ENCODE measurements at regions not wholly inside any gene's neighbourhood (a gene's known extent, or its start where the extent isn't known, plus 50 kb on each side); places are given as distances from the start of the nearest gene placed in this dataset.

DNA sequence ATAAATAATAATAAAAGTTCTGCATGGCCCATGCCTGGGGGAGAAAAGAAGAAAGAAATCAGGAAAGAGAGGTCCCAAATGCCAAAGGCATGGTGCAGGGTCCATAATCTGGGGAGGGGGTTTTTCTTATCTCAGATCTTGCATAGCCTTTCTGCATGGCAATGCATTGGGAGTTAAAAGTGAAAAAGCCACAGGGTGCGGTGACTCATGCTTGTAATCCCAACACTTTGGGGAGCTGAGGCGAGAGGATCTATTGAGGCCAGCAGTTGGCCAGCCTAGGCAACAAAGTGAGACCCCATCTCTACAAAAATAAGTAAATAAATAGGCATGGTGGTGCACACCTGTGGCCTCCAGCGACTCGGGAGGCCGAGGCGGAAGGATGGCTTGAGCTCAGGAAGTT, 76.8 kb upstream of the GATA2 start:
- no peak for DNase-seq (ENCODE audit: low read depth)

DNA sequence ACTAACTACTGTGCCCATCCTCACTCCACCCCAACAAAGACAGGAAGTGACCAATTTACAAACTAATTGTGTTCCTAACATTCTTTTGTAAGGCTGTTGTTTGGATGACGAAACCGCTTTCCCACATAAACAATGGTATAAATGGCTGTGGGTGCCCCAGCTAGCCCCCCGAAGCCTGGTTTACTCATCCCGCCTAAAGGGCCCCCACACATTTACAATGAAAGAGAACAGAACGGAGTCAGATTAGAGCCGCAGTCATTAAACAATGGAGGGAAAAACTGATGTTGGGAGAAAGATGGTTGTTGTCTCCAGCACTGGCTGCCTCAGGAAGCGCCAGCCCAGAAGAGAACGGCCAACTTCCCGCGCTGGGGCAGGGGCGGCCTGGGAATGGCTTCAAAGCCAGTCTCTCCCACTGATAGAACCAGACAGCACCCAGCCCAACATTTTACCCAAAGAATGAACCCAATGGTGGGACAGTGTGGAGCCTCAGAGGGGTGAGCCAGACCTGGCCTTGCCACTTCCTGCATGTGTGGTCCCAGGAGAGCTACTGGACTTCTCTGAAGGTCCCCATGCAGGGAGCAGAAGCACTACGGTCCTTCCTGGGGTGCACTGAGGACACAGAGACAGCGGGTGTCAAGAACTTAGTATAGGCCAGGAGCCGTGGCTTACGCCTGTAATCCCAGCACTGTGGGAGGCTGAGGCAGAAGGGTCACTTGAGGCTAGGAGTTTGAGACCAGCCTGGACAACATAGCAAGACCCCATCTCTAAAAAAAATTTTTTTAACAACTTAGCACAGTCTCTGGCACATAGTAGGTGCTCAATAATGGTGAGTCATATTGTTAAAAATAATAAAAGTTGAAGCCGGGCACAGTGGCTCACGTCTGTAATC, 75.8 kb upstream of the GATA2 start:
- DNase-seq (ENCODE audit: low read depth) = no peak

DNA sequence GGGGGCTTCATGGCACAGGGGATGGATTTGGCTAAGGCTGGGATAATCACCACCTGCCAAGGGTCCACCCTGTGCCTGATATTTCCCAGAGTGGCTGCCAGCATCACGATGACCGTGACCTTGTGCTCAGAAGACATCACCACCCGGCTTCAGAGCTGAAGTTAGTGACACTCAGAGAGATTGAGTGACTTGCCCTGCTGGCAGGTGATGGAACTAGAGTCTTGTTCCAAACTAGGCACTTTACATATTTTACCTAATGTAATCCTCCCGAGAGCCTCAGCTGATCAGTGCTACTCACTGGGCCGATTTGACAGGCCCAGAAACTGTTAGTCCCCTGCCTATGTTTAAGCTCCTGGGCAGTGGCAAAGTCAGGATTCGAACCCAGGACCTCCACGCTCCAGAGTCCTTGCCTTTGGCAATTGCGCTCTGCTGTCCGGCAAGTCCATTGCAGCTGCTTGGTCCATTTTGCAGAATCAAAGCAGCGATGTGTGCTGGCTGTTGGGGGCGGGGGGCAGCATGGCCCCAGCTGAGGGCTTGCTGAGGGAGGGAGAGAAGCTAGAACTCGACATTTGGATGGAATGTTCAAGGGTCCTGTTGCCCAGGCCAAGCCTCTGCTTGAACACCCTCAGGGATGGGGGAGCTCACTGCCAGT, 74.8 kb upstream of the GATA2 start:
- no peak for DNase-seq (ENCODE audit: low read depth)

DNA sequence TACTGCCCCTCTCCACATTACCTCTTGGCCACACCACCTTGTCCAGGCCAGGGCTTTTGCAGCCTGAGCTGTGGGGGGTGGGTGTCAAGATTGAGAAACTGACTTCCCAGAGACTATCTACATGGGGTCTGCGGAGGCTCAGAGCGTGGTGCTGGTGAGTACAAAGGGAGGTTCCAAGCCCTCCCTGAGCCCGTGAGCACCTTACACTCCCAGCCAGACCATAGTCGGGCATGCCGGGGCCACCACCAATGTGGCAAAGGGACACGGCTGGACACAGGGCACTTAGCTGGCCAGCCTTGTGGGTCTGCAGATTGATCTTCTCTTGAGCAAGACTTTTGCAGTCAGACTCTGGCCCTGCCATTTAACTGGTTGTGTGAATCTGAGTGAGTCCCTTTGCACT, 74.1 kb upstream of the GATA2 start:
- DNase-seq (ENCODE audit: low read depth) = no peak

DNA sequence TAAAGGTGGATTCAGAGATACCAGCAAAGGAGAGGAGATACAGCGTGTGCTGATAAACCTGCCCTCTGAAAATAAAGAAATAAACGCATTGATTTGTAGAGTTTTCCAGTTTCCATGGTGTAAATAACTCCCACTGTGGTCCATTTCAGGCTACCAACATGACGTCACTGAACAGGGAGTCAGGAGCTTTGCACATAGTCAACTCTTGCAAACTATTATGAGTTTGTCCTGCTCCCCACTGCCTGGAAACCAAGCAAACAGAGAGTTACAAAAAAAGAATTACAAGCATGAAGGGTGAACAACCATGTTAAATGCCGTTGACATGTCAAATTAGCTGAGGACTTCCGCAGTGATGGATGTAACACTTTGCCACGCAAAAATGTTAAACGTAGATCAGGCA, 70.4 kb upstream of the GATA2 start:
- no peak for DNase-seq (ENCODE audit: low read depth)

DNA sequence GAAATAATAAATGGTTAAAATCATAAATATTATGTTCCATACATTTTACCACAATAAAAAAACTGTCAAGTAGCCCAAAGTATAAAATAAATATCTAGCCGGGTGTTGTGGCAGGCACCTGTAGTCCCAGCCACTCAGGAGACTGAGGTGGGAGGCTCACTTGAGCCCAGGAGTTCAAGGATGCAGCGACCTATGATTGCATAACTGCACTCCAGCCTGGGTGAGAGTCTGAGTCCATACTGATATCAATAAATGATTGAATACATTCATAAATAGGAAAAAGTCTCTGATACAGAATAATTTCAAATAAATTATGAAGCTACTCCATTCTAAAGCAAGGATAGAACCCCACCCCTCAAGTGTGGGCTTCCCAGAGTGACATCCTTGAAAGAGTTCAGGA, 68.5 kb upstream of the GATA2 start:
- no peak for DNase-seq (ENCODE audit: low read depth)

DNA sequence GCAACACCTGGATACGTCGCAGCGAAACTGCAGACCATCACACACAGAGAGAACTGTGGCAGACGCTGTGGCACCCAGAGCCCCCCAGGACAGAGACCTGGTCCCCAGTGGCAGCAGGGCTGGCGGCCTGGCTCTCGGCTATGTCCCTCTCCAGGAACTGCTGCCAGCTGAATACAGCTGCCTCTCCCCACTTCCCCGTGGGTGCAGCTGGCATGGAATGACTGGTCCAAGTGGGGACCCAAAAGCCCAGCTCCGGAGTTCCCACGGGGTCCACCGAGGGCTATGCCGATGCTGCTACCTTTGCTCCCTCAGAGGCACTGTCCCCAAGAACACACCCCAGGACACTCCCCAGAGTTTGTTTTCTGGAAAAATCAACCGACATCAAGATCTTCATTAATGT, 67.8 kb upstream of the GATA2 start:
- DNase-seq (ENCODE audit: low read depth) = no peak

DNA sequence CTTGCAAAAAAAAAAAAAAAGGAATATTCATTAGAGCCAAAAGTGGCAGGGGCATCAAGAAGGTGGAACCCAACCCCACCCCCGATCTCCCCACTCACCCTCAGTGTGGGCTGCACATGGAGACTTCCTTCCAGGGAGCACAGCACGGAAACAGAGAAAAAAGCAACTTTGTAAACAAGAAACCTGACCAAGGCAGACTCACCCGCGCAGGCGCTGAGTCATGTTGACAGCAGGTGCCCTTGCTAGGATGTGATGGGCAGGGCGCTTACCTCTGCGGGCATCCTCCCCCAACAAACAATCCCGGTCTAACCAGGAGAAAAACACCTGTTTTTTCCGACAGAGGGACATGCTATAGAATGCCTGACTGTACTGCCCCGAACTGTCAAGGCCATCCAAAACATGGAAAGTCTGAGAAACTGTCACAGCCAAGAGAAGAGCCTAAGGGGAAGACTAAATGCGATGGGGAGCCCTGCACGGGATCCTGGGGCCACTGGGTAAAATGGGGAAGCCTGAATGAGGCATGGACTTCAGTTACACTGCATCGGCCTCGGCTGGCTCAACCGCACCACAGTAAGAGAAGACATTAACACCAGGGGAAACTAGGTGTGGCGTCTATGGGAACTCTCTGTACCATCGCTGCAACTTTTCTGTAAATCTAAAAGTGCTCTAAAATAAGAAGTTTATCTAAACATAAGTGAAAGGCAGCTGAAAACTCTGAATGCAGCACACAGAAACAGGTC, 66.7 kb upstream of the GATA2 start:
- DNase-seq (ENCODE audit: low read depth) = no peak

DNA sequence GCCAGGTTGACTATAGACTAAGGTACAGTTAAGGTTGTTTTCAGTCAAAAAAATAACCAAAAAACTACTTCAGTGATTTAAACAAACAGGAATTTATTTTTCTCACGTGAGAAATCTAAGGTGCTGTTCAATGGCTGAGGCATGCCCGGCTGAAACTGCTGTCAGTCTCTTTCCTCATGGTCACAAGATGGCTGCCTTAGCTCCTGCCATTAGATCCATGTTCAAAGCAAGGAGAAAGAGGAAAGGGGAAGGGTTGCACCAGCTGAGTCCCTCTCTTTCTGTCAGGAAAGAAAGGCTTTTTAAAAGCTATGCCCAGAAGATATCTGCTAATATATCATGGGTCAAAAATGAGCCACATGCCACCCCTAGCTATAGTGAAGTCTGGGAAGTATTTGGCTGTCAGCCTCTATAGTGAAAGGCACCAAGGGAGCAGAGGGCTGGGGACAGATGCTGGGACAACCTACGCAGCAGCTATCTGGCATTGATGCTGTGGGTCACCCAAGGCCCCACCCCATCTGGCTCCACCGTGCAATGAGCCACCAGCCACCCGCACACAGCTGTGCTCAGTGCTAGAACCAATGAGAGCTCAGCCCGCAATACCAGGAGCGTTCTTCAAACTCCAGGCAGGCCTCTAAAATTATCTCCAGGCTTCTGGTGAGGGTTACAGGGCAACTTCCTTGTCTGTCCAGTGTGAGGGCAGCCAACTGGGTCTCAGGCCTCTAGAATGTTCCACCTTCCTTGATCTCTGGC, 64.7 kb upstream of the GATA2 start:
- no peak for DNase-seq (ENCODE audit: low read depth)

DNA sequence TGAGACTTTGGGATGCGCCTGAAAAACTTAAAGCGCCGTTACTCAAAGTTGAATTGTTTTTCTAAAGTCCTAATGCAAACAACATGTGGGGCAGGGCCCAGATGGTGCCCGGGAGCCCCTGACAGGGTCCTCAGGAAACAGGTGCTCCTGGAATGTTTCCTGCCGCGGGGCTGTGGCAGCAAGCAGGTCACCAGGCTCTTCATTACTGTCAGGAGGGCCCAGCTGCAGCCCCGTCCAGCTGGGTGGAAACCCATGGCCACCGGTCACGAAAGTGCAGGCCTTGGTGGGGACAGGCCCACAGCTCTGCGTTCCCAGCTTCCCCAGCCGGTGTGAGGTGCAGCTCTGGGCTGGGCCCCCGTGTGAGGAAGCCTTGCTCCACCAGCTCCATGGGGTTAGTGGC, 63.9 kb upstream of the GATA2 start:
- no peak for DNase-seq (ENCODE audit: low read depth)

DNA sequence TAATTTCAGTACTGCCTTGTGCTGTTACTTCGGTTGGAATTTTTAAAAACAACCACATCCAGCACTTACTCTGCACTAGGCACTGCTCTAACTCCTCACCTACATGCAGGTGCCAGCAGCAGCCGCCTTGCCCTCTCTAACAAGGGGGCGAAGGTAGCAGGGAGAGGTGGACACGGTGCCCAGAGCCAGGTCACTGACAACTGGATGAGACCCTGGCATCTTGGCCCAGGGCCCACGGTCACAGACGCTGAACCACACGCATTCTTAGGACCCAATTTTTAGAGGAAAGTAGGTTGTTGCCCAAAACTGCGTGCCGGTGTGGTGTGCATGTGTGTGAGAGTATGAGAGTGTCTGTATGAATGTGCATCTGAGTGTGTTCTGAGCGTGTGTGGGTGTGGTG, 63.4 kb upstream of the GATA2 start:
- no peak for DNase-seq (ENCODE audit: low read depth)

DNA sequence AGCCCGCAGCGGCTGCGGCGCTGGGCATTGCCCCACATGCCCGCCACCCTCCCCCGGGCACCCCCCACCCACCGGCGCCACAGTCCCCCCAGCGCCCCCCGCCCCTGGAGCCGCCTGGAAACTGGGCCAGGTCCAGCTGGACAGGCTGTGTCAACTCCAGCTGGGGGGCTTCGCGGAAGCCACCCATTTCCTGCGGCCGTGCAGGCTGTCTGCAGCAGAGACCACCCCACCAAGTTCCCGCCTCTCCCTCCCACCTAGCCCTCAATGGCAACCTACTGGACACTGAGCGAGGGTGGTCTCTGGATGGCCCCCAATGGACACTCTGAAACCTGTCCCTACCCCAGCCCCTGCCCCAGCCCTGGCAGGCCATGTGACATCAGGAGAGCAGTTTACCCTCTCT, 62.8 kb upstream of the GATA2 start:
- DNase-seq (ENCODE audit: low read depth) = no peak

DNA sequence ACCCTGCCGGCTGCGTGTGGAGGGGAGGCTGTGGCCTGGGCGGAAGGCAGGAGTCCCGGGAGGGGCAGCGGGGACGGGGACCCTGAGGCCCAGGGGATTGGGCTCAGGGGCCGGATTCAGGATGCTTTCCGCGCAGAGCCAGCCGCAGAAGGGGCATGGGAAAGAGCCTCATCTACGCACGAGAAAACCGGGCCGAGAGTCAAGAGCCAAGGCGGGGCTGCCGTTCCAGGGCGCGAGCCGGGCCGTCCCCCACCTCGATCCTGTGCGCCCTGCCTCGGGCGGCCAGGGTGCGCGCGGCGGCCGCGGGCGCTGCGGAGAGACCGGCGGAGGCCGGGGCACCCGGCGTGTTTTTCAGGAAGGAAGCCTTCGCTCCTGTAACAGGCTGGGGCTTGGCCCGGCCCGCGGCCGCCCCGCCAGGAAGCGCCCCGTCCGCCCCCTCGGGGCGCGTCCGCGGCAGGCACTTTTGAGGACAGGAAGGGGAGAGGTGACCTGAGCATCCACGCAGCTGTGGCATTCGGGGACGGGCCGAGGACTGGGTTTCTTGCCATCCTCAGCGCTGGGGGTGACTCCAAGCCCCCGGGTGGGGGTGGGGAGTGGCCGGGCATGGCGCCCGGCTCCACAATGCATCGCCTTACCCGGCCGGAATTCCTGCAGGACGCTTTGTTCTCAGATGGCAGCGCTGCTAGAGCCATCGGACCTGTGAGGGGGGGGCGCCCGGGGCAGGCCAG, 62.3 kb upstream of the GATA2 start:
- DNase-seq (ENCODE audit: low read depth) = no peak

DNA sequence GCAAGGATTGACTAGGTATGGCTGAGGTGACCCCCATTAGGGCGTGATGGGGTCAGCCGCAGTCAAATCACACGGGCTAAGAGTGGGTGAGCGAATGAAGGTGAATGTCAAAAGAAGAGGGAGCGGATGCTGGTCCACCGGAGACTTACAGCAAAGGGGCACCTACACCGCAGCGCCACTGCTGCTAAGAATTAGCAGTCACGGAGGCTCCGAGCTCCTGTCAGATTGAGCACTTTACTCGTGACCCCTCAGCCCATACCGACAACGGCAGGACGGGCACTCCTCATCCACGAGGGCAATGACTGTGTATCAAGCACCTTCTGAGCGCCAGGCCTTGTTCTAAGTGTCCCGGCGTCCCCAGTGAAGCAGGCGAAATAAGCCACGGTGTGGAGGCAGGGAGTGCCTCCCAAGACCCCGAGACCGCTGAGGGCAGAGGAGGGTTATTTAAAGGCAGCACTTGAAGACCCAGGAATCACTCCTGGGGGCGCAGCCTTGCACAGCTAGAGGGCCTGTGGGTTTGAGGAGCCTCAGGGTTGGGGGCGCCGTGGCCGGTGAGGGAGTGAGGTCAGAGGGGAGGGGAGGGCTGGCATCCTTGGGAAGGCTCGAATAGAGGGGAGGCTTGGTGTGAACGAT, 61.6 kb upstream of the GATA2 start:
- no peak for DNase-seq (ENCODE audit: low read depth)

DNA sequence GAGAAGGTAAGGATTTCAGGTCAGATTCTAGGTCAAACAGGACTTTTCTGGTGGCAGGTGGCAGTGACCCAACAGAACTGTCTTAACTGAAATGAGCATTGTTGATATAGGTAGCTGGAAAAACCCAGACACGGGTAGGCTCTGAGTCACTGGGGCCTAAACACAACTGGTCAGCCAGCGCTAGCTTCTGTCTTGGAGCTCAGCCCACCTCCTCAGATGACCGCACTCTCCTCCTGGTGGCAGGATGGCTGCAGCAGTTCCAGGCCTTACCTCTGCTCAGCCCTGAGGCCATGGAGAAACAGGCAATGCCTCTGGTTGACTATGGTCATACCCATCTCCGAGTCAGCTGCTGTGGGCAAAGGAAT, 61.1 kb upstream of the GATA2 start:
- peak; percentile 13 for DNase-seq (ENCODE audit: low read depth)

DNA sequence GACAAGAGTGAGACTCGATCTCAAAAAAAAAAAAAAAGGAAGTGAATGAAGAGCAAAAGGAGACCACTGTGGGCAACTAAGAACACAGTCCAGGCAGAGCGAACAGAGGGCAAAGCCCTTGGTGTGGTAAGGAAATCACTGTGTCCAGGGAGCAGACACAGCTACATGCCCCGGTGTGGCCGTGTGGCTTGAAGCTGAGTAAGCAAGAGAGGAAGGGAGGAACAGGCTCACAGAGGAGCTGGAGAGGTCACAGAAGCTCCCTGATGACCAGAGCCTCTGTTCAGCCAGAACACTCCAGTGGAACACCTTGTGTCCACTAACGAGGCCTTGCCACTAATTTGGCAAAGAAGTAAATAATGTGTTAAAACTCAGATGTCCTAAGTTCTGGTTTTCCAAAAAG, 60.6 kb upstream of the GATA2 start:
- DNase-seq (ENCODE audit: low read depth) = no peak

DNA sequence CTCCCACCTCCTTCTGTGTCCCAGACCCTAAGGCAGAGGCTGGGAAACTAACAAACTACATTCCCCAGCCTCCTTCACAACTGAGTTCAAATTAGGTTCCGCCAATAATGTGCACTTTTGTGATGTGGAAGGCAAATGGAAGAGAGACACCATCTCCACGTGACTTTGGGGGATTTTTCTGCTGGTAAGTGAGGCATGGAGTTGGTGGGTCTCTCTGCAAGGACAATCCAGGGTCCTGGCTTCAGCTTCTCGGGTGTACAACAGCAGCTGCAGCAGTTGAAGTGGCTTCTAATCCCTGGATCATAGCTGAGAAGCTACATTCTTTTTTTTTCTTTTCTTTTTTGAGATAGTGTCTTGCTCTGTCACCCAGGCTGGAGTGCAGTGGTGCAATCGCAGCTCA, 58.9 kb upstream of the GATA2 start:
- no peak for DNase-seq (ENCODE audit: low read depth)

DNA sequence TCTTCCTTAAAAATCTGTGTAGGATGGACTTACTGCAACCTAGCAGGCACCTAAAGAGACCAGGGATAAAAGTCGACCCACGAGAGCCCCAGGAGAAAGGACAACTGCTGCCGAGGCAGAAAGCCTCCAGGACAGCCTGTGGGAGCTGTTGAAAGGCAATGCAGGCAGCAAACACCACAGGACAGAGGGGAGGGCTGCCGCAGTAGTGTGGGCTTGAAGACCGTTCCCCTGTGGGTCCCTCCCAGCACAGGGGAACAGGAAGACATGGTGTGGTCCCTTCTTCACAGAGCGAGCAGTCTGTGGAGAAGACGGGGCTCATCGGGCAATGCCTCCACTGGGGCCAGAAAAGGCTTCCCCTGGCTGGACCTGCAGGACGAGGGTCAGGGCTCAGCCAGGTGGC, 58.5 kb upstream of the GATA2 start:
- DNase-seq (ENCODE audit: low read depth) = no peak

DNA sequence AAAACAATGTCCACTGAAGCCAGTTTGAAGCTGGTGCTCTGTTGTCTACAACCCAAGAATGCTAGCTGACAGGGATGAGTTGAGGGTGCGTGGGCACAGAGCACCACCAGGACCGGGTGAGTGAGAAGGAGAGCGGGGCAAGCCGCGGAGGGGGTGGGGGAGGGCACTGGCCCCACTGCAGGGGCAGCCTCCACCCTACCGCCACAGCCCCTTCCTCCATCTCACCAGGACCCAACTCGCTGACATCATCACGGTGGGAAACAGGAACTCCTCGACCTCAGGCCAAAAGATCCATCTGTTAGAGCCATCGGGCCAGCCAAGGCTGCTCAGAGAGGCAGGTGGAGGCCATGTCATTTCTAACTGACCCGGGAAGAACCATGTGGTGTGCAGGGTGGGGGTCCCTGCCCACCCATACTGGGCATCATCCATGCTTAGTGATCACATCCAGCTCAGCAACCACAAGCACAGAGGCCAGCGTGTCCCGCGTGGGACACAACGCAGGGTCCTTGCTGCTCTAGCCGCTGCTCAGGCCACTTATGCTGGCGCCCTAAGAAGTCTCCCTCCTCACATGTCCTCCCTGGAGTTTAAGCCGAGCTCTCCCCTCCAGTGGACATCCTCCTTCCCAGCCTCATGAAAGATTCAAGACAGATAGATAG, 57.6 kb upstream of the GATA2 start:
- no peak for DNase-seq (ENCODE audit: low read depth)

DNA sequence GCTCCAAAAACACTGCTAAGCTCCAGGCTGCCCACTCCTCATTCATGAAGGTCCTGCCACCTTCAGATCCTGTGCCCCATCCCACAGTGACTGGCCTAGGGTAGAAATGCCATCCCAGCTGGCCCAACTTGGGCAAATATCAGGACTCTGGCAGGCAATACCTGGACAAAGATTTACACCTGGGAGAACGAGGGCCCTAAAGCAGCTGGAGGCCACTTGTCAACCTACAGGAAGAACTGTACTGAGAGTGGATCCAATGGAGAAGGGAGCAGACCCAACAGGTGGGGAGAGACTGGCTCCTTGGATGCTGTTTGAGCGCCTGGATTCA, 57.1 kb upstream of the GATA2 start:
- no peak for DNase-seq (ENCODE audit: low read depth)
